ENCODE measurements at regions not wholly inside any gene's neighbourhood (a gene's known extent, or its start where the extent isn't known, plus 50 kb on each side); places are given as distances from the start of the nearest gene placed in this dataset.

GRCh38 chr9:135012166-135012565 lies 75.3 kb upstream of the OLFM1 start:
- no peak for TF ChIP-seq CTCF (IDR thresholded peaks at IDR 0.05)
- no peak for TF ChIP-seq POLR2A (IDR thresholded peaks at IDR 0.05)
